ENCODE measurements at regions not wholly inside any gene's neighbourhood (a gene's known extent, or its start where the extent isn't known, plus 50 kb on each side); places are given as distances from the start of the nearest gene placed in this dataset.

DNA sequence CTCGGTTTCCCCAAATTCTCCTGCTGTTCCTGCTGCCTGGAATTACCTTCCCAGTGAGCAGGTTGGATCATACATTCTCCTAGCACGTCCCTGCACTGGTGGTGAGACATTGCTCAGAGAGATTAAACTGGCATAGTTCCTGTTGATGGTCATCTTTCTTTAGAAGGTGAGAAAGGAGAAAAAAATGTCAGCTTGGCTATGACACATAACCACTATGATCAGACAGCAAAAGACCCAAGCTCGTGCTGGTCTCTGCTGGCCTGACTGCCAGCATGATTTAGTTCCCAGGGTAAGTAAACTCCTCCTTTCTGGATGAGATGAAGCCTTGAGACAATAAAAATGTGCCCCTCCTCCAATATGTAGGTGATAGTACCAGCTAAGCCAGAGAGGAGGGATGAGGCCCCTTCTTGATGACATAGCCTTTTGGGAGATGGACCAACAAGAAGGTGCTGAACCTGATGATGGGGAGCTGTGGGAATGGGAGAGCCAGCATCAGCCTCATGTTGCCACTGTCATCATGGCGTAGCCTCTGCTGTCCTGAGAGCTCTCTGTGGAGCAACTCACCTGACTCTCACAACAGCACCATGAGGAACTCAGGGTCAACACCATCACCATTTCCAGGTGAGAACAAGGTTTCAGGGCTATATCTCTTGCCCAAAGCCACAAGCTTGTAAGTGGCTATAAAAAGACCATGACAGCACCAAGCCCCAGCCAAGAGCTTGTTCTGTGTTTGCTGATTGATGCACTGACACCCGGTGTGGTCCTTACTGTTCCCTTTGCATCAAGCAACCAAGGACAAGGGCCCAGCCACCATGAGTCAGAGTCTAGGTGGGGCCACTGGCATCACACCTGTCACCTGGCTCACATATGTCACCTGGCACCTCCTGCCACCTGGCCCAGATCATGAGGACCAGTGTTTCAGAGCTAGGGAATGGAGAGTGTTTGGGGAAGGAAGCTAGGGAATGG is 200.0 kb downstream of the MATN1 start:
- H3K36me3 ChIP-seq: no peaks in the 10 kb centered on the region
- TF ChIP-seq, protein P1, sequence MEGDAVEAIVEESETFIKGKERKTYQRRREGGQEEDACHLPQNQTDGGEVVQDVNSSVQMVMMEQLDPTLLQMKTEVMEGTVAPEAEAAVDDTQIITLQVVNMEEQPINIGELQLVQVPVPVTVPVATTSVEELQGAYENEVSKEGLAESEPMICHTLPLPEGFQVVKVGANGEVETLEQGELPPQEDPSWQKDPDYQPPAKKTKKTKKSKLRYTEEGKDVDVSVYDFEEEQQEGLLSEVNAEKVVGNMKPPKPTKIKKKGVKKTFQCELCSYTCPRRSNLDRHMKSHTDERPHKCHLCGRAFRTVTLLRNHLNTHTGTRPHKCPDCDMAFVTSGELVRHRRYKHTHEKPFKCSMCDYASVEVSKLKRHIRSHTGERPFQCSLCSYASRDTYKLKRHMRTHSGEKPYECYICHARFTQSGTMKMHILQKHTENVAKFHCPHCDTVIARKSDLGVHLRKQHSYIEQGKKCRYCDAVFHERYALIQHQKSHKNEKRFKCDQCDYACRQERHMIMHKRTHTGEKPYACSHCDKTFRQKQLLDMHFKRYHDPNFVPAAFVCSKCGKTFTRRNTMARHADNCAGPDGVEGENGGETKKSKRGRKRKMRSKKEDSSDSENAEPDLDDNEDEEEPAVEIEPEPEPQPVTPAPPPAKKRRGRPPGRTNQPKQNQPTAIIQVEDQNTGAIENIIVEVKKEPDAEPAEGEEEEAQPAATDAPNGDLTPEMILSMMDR (IDR thresholded peaks at IDR 0.05; ENCODE audit: low read depth, low read length): no peak
- no peak for DNase-seq
- H3K27me3 ChIP-seq (ENCODE audit: insufficient read depth, low read depth, severe bottlenecking): no peaks in the 10 kb centered on the region
- H3K9me3 ChIP-seq (ENCODE audit: severe bottlenecking): no peaks in the 10 kb centered on the region
- no peak overlapping the region for H3K27ac ChIP-seq
- H3K4me3 ChIP-seq (ENCODE audit: low read depth, low read length): no peak overlapping the region

DNA sequence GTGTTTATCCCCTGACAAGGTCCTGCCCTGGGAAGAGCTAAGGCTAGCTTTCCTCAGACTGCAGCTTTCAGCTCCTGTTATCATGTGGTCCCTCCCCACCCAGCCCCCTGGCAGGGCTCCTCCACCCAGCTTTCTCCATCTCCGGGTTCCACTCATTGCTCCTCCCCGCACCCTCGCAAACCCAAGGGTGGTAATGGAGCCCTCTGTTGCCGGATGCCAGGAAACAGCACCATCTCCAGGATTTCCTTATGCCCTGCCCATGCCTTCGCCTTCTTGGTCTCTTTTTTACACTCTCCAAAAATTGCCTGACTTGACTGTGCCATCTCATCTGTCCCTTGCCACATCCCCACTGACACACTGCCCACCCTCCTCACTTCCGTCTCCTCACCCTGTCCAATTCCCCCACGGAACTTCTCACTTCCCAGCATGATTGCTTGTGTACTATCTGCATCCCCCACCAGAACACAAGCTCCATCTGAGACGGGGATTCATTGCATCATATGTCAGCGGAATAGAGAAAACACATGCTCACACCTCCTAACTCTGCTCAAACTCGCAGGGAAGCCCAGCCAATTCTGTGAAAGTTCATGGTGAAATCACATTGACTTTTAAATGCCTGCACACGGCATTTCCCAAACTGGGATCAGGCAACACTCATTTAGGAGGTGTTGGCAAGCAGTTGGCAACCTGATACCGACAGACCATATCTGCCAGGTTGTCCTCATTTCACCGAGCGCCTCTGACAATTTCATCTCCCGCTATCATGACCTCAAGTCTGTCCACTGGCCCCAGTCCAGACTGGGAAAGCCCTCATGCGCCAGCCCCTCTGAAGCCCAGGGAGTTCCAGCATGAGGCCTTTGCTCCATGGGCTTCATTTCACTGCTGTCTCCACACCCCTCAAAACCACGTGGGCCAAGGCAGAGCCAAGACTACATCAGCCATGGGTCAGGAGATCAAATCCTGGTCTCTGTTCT is 201.1 kb downstream of the MATN1 start:
- Histone ChIP-seq H3K36me3 (no peaks in the 10 kb centered on the region), H3K4me3 (ENCODE audit: low read depth, low read length) (no peak overlapping the region), H3K9me3 (ENCODE audit: severe bottlenecking) (no peaks in the 10 kb centered on the region), H3K27me3 (ENCODE audit: insufficient read depth, low read depth, severe bottlenecking) (no peaks in the 10 kb centered on the region), H3K27ac (no peak overlapping the region)
- TF ChIP-seq, protein P1 (IDR thresholded peaks at IDR 0.05; ENCODE audit: low read depth, low read length): no peak
- DNase-seq: no peak

DNA sequence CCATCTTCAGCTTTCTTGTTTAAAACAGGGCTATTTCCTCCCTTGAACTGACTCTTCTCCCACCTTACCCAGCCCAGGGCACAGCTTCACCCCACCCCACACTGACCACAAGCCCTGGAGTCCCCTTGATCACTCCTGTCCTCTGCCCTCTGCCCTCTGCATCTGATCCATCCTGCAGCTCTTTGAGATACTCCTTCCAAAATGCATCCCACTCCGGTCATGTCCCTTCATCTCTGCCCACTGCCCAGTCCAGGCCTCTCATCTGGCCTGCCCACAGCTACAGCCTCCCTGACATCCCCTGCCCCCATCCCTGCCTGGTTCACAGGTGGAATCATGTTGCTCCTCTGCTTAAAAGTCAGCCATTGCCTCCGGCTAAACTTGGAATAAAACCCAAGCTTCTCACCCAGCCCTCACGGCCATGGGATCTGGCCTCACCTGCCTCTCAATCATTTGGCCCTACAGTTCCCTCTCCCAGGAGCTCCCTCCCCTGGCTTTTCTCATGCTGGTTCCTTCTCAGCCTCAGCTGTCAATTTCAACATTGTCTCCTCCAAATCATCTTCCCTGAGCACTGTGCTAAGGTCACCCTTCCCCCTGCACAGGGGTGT is 202.0 kb downstream of the MATN1 start:
- no peak for DNase-seq
- no peaks in the 10 kb centered on the region for H3K9me3 ChIP-seq (ENCODE audit: severe bottlenecking)
- no peak overlapping the region for H3K4me3 ChIP-seq (ENCODE audit: low read depth, low read length)
- H3K27ac ChIP-seq: no peak overlapping the region
- no peaks in the 10 kb centered on the region for H3K27me3 ChIP-seq (ENCODE audit: insufficient read depth, low read depth, severe bottlenecking)
- TF ChIP-seq, protein P1 (IDR thresholded peaks at IDR 0.05; ENCODE audit: low read depth, low read length): no peak
- no peaks in the 10 kb centered on the region for H3K36me3 ChIP-seq

DNA sequence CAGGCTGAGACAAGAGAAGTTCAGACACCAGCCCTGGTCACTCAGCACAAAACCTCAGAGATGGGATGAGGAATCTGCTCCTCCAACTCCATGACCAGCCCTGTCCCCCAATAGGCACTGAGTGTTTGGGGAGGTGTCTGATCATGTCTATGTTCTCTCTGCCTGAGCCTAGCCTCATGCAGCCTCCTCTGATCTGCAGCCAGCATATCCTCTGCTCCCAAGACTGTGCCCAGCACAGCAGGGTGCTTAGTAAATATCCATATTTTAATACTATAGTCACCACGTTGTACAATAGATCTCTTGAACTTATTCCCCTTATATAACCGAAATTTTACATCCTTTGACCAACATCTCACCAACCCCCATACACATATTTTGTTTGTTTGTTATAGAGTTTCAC is 202.9 kb downstream of the MATN1 start:
- DNase-seq: no peak
- Histone ChIP-seq H3K36me3 (no peaks in the 10 kb centered on the region), H3K27ac (no peak overlapping the region), H3K4me3 (ENCODE audit: low read depth, low read length) (no peak overlapping the region), H3K9me3 (ENCODE audit: severe bottlenecking) (no peaks in the 10 kb centered on the region), H3K27me3 (ENCODE audit: insufficient read depth, low read depth, severe bottlenecking) (no peaks in the 10 kb centered on the region)
- TF ChIP-seq, protein P1 (IDR thresholded peaks at IDR 0.05; ENCODE audit: low read depth, low read length): no peak

GRCh38 chr1:30519201-30519763 is 204.1 kb downstream of the MATN1 start:
- Histone ChIP-seq H3K9me3 (ENCODE audit: severe bottlenecking) (no peaks in the 10 kb centered on the region), H3K36me3 (no peaks in the 10 kb centered on the region), H3K27me3 (ENCODE audit: insufficient read depth, low read depth, severe bottlenecking) (no peaks in the 10 kb centered on the region), H3K27ac (no peak overlapping the region), H3K4me3 (ENCODE audit: low read depth, low read length) (no peak overlapping the region)
- TF ChIP-seq, protein P1 (IDR thresholded peaks at IDR 0.05; ENCODE audit: low read depth, low read length): no peak
- DNase-seq: no peak
